SK-N-MC (cell line): ENCODE measurements at regions not wholly inside any gene's neighbourhood (a gene's known extent, or its start where the extent isn't known, plus 50 kb on each side); places are given as distances from the start of the nearest gene placed in this dataset.

Experiments used
- EZH2 ChIP-seq: fragments of 200-600 bp; sonication (generic); IDR thresholded peaks from one replicate; pipeline ENCODE4 v1.6.1; 2017; ENCODE audit warnings: antibody characterized with exemption
- POLR2AphosphoS5 ChIP-seq: IDR thresholded peaks from 2 replicates; pipeline ENCODE4 v1.6.1; 2012; ENCODE audit warnings: mild to moderate bottlenecking, low read depth, low read length, borderline replicate concordance

- TF ChIP-seq EZH2 (no peak), POLR2AphosphoS5 (no peak)
Measured at GRCh38 chr6:134787261-134787877, 162.5 kb downstream of the ALDH8A1 start.
